Right hindlimb (tissue), 1 donor: ENCODE measurements at regions not wholly inside any gene's neighbourhood (a gene's known extent, or its start where the extent isn't known, plus 50 kb on each side); places are given as distances from the start of the nearest gene placed in this dataset.

ENCODE experiments used
- DNase-seq: peaks from one replicate; pipeline ENCODE4 v3.0.0-alpha.2; 2018

DNA sequence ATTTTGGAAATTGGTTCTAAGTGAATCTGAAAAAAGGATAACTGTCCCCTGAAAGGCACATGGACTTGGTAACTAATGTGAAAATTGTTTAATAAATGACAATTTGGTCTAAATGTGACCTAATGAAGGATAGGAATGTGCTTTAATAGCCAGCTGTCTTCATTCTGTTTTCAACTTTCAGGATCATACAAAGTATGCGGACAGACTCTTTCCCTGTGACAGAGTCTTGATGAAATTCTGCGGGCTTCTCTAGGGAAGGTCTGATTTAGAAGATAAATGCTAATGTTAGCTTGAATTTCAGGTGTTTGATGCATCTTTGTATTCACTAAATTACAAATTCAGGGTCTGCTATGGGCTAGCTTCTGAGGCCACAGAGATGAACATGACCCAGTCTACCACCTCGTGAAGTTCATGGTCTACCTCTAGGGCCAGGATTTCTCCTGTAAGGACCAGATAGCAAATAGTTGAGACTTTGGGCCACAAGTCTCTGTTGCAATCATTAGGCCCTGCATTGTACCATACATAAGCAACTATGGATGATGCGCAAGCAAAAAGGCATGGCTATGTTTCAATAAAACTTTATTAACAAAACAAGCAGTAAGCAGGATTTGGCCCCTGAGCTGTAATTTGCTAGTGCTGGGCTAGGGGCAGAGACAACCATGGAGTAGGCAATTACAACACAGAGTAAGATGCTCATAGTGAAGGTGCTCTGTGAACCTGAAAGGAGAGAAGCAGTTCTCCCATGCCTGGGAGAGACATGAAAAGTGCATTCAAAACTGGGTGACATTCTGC lies 368.6 kb downstream of the INHBA start:
- DNase-seq, result no peak

- no peak for DNase-seq
Measured at GRCh38 chr7:41333511-41333910, 369.4 kb downstream of the INHBA start.

DNA sequence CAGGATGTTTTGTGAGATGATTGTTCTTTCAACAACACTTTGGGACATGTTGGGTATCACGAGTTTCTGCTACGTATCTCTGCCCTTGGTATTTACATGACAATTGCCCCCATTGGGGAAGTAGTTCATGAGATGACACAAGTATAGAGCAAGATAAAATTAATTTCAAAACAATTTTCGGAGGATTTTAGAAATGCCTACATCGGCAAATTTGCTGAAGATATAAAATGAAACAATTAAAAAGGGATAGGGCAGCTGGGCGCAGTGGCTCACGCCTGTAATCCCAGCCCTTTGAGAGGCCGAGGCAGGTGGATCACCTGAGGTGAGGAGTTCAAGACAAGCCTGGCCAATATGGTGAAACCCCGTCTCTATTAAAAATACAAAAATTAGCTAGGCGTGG lies 371.7 kb downstream of the INHBA start:
- DNase-seq, result no peak

DNA sequence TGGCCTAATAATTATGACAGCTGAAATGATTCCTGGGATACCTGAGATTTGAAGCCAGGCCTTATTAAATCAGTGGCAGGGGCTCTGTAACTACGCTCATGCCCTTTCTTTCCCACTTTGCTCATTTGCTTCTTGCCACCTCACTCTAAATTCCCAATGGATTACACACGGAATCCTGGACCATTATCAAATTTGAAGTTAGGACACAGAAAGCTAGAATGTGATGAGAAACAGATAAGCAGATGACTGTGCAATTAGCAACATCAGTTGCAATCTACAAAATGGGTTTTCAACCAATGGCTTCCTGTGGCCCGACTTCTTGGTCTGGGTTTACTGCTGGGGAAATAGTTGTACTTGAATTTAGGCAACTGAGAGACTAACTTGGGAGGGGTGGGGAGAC lies 374.3 kb downstream of the INHBA start:
- DNase-seq, result no peak

GRCh38 chr7:41328131-41328530 lies 374.8 kb downstream of the INHBA start:
- DNase-seq, result no peak

- no peak for DNase-seq
Measured at GRCh38 chr7:41326616-41327015, 376.3 kb downstream of the INHBA start.

DNA sequence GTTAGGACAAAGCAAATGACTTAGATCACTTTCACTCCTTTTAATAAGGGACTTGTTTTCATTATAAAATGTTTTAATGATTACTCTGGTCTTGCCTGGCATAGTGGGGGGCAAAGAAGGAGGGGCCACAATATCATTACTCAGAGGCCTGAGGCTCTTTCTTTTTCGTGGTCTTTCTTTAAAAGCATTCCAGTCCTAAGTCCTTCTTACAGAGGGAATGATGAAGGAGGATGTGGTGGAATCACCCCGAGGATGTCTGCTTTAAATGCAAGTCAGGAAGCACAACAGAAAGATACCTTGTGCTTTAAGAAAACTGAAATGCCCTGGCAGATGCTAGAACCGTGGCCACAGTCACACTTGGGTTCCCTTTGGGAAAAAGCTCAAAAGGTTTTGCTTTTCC lies 379.1 kb downstream of the INHBA start:
- DNase-seq, result no peak

DNA sequence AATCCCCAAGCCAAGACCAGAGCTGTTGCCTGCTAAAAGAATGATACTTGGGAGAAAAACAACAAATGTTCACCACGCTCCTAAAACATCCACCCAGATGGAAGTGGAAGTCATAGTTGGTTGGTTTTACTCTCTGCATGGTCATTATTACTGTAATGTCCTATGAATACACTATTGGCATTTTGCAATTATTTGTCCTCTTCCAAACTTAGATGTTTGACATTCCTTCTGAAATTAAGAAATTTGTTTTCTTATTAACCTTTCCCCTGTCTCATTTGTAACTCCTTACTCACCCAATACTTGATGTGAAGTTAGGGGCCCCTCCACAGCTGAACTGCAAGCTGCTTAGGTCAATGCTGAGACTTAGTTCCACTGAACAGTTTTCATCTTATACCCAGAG lies 383.3 kb downstream of the INHBA start:
- no peak for DNase-seq

- DNase-seq, result no peak
Measured at GRCh38 chr7:41316410-41316809, 386.5 kb downstream of the INHBA start.

DNA sequence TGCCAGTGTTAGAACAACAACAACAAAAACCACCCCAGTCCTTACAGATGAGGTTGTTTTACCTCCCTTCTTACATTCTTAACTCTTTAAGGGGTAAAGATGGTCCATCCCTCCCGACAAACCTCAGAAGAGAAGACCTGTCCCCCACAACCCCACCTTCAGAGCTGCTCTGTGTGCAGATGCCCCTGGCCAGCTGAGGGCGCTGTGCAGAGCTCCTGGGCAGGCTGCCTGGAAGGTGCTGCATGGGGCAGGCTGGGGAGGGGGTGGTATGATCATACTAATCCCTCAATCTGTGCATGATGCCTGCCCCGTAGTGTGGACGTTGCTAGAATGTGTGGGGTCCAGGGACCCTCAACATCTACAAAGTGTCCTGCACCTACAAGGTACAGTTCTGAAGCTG lies 387.1 kb downstream of the INHBA start:
- DNase-seq, result no peak

GRCh38 chr7:41313171-41313570 lies 389.7 kb downstream of the INHBA start:
- DNase-seq, result no peak

- no peak for DNase-seq
Measured at GRCh38 chr7:41312235-41312634, 390.7 kb downstream of the INHBA start.

GRCh38 chr7:41311301-41311700 lies 391.6 kb downstream of the INHBA start:
- no peak for DNase-seq

- DNase-seq, result no peak
Measured at GRCh38 chr7:41306486-41306885, 396.4 kb downstream of the INHBA start.

GRCh38 chr7:41305001-41305400 lies 397.9 kb downstream of the INHBA start:
- no peak for DNase-seq

GRCh38 chr7:41303709-41304108 lies 399.2 kb downstream of the INHBA start:
- DNase-seq, result no peak

DNA sequence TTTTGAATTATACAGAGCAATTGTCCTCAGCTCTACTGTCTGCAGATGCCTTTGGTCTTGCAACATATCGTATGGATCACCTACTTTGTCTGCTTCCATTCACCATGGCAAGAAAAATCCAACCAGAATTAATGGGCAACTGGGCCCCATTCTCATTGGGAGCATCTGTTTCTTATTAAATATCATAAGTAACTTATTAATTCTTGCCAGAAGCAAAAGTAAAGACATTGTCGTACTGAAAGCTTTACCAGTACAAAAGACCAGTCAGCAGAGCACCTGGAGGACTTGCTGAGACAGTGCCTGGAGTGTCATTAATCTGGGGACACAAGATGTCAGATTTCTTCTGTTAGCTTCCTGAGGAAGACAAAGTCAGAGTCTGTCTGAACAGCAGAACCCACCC lies 404.5 kb downstream of the INHBA start:
- no peak for DNase-seq

DNA sequence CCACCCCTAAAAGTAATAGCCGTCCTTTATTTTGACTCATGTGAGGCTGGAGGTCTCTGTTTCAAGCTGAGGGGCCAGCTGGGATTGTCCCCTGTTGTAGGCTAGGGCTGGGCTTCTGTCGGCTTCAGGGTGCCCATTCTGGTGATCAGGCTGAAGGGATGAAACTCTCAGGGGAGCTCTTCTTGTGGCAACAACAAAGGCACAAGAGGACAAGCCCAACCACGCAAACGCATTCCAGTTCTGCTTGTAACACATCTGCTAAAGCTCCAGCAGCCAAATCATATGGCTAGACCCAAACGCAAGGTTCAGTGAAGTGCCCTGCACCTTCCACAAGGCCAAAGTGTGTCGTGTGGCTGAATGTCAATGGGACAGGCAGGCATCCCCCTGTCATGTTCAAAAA lies 405.7 kb downstream of the INHBA start:
- DNase-seq, result no peak

- no peak for DNase-seq
Measured at GRCh38 chr7:41295455-41295815, 407.5 kb downstream of the INHBA start.

DNA sequence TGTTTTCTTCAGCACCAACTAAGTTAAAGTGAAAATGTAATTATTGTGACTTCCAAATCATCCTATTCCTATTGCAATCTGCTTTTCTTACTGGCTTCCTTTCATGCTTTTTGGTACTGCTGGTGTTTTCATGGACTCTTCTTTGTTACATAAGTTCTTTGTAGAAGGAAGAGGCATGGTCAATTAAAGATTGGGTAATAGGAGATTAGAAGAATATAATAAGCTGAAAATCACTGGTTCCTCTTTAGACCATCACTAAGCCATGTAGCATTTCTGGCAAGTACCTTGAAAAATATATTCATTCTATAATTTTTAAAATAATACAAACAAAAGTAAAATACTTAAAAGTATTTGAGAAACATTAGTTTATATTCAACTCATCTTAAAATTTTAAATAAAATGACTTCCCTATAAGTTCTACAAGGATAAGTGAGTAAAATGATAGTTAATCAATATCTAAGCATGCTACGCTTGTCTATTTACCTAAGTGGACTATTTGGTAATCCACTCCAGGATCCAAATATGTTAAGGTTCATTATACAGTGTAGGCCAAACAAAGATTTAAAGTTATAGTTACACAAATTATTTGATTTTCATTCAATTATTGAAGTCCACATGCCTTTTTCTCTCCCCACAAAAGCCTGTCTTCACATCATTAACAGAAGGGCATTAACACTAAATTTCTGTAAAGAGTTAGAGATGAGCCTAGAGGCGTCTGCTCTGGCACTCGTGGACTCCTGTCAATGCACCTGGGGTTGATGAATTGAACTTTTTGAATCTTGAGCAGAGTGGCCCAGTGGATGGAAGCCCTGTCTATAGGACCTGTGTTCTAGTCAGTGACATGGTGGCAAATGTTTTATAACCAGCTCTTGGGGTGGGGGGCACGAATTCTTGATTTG lies 408.1 kb downstream of the INHBA start:
- DNase-seq, result no peak

DNA sequence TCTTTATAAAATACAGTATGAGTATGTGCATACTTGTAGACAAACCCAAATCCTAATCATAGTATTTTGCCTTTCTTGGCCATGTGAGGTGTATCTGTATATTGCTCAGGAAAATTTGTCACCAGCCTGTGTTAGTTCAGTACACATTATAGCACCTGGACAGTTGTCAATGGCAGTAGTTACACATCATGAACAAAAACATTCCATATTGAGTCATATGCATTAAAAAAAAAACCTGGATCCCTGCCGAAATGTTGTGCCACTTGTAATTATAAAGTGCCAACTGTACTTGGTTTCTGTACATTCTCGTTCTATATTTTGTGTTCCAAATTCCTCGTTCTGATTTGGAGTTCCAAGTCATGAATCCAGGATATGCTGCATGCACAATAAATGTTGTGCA lies 410.4 kb downstream of the INHBA start:
- DNase-seq, result no peak

GRCh38 chr7:41287559-41288335 lies 415.1 kb downstream of the INHBA start:
- no peak for DNase-seq

DNA sequence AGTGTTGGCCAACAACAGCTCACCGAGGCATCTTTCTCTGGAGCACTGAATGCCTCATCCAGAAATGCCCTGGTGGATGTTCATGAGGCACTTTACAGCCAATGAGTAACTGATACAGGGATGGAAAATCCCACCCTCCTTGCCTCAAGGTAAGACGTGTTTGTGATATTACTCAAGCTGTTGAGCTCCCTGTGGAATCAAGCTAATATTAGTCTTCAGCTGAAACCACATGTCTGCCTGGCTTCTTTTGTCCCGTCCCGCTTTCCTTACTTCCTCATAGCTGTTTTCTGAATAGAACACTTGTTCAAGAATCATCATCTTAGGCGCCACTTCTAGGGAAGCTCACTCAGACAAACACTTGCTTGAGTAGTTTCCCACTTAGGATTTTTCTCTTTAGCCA lies 422.4 kb downstream of the INHBA start:
- DNase-seq, result no peak

- no peak for DNase-seq
Measured at GRCh38 chr7:41277561-41277960, 425.3 kb downstream of the INHBA start.
